H7 (cell line): ENCODE measurements at regions not wholly inside any gene's neighbourhood (a gene's known extent, or its start where the extent isn't known, plus 50 kb on each side); places are given as distances from the start of the nearest gene placed in this dataset.
"Not testable (repeated sequence)": the region's sequence is repeated elsewhere in the genome, so short reads cannot be mapped to it uniquely, and the experiment has no call there.

Source experiments
- DNase-seq: peaks from one replicate; pipeline ENCODE4 v3.0.0; 2012
- H3K27me3 ChIP-seq: 2 replicates; pipeline ENCODE4 v1.6.0; 2011; ENCODE audit warnings: mild to moderate bottlenecking, low read length; ENCODE audit not compliant: control insufficient read depth, insufficient read depth
- H3K36me3 ChIP-seq: replicated peaks from 2 replicates; pipeline ENCODE4 v1.5.1; 2011; ENCODE audit warnings: low read length; ENCODE audit not compliant: control insufficient read depth, insufficient read depth
- H3K4me3 ChIP-seq: 2 replicates; pipeline ENCODE4 v1.5.1; 2011; ENCODE audit warnings: low read depth, mild to moderate bottlenecking, control low read depth, low read length, moderate library complexity; ENCODE audit not compliant: insufficient read depth

DNA sequence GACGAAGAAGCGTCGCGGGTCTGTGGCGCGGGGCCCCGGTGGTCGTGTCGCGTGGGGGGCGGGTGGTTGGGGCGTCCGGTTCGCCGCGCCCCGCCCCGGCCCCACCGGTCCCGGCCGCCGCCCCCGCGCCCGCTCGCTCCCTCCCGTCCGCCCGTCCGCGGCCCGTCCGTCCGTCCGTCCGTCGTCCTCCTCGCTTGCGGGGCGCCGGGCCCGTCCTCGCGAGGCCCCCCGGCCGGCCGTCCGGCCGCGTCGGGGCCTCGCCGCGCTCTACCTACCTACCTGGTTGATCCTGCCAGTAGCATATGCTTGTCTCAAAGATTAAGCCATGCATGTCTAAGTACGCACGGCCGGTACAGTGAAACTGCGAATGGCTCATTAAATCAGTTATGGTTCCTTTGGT lies 1533.5 kb upstream of the TPTE start:
- DNase-seq, H3K27me3 ChIP-seq, H3K4me3 ChIP-seq, H3K36me3 ChIP-seq: not testable (repeated sequence)

GRCh38 chr21:8988696-8989095 lies 1532.7 kb upstream of the TPTE start:
- no peak overlapping the region for H3K4me3 ChIP-seq
- H3K27me3 ChIP-seq: no peaks in the 10 kb centered on the region
- DNase-seq: no peak

GRCh38 chr21:8989261-8989711 lies 1532.1 kb upstream of the TPTE start:
- H3K27me3 ChIP-seq: no peaks in the 10 kb centered on the region
- H3K36me3 ChIP-seq: no peaks in the 10 kb centered on the region
- DNase-seq: peak; percentile 26
- no peak overlapping the region for H3K4me3 ChIP-seq

More at GRCh38 chr21:8988696-8989095, 1532.7 kb upstream of the TPTE start:
- no peaks in the 10 kb centered on the region for H3K36me3 ChIP-seq

- Histone ChIP-seq H3K36me3 (no peaks in the 10 kb centered on the region), H3K27me3 (no peaks in the 10 kb centered on the region), H3K4me3 (no peak overlapping the region)
- peak; percentile 28 for DNase-seq
Measured at GRCh38 chr21:8989721-8990325, 1531.6 kb upstream of the TPTE start.

DNA sequence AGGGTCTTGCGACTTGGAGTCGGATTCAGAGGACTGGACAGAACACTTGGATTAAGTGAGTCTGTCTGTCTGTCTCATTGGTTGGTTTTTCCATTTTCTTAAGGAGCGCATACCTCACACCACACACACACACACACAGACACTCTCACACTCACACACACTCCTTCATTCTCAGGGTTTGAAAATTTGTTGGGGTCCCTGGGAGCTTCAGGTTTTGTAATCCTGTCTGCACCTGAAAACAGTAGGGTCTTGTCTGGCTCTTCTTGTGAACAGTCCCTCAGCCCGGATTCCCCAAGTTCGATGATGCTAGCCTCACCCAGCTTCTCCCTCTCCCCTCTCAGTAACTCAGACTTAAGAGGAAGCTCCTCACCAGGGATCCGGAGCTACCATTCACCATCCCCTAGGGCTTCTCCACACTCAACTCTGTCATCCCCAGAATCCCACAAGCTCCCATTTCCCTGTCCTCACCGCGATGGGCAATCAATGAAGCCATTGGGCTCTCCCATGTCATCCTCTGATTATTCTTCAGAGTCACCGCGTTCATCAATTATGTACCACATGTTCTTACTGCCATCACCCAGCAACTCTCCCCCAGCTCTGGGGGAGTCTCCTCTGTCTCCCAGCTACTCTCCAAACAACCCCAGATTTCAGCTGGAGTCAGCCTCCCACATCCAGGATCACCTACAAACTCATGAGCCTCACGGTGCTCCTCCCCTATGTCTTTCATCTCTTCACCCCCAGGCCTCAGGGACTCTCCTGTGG lies 1530.9 kb upstream of the TPTE start:
- no peak for DNase-seq
- H3K27me3 ChIP-seq: no peaks in the 10 kb centered on the region
- H3K36me3 ChIP-seq: no peaks in the 10 kb centered on the region
- H3K4me3 ChIP-seq: no peak overlapping the region

DNA sequence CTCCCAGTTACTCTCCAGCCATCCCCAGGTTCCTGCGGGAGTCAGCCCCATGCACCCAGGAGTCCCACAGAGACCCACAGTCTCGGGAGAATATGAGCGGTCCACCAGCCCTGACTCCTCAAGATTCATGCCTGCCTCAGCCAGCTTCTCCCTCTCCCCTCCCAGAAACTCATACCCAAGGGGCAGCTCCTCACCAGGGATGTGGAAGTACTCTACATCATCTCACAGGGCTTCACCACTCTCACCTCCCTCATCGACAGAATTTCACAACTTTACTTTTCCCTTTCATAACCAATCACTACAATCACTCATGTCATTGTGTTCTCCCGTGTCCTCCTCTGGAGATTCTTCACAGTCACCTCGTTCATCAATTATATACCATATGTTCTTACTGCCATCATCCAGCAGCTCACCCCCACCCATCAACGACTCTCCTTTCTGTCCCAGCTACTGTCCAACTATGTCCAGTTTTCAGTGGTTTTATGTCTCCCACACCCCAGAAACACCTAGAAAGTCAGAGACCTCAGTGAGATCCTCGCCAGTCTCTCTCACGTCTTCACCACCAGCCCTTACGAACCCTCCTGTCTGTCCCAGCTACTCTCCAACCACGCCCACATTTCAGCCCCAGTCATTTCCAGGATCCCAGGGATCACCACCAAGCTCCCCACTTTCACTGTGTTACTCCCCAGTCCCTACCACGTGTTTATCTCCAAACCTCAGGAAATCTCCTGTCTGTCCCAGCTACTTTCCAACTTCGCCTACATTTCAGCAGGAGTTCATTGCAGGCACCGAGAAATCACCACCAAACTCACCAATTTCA lies 1530.1 kb upstream of the TPTE start:
- no peaks in the 10 kb centered on the region for H3K36me3 ChIP-seq
- DNase-seq: no peak
- H3K4me3 ChIP-seq: no peak overlapping the region
- no peaks in the 10 kb centered on the region for H3K27me3 ChIP-seq

DNA sequence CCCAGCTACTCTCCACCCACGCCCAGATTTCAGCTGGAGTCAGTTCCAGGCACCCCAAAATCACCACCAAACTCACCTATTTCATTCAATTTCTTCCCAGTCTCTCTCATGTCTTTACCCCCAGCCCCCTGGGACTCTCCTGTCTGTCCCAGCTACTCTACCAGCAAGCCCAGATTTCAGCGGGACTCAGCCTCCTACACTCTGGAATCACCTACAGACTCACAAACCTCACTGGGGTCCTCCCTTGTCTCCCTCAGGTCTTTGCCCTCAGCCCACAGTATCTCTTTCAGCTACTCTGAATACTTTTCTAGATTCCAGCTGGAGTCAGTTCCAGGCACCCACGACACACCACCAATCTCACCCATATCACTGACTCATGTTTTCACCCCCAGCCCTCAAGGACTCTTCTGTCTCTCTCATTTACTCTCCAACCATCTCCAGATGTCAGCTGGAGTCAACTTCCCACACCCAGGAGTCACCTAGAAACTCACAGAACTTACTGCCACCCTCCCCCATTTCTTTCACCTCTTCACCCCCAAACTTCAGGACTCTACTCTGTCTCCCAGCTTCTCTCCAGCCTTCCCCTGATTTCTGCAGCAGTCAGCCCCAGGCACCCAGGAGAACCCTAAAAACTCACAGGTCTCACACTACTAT lies 1529.3 kb upstream of the TPTE start:
- Histone ChIP-seq H3K4me3 (no peak overlapping the region), H3K27me3 (no peaks in the 10 kb centered on the region), H3K36me3 (no peaks in the 10 kb centered on the region)
- no peak for DNase-seq

- Histone ChIP-seq H3K4me3 (no peak overlapping the region), H3K36me3 (no peaks in the 10 kb centered on the region), H3K27me3 (no peaks in the 10 kb centered on the region)
- no peak for DNase-seq
Measured at GRCh38 chr21:8992731-8993174, 1528.6 kb upstream of the TPTE start.

DNA sequence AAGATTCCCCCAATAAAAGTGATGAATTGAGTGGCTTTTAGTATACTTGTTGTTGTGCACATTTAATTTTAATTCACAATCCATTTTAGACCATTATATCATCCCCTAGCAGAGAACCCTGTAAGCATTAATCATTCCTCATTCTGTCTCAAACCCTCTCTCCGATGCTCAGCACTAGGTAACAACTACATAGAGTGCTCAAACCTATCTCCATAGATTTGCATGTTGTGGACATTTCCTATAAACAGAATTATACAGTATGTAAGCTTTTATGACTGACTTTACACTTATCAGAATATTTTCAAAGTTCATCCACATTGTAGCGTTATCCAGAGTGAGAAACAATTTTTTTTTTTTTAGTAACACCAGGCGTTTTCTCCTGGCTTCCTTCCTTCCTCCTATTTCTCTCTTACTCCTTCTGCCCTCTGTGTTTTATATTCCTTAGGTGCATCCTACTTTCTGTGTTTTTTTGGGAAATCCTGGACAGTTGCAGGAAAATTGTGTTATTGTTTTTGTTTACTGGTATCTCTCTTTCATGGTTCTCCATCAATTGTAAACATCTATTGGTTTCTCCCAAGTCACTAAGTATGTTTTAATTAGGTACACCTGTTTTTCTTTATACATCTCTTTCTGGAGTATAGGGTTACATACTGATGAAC lies 1528.0 kb upstream of the TPTE start:
- Histone ChIP-seq H3K36me3 (no peaks in the 10 kb centered on the region), H3K4me3 (no peak overlapping the region), H3K27me3 (no peaks in the 10 kb centered on the region)
- no peak for DNase-seq

DNA sequence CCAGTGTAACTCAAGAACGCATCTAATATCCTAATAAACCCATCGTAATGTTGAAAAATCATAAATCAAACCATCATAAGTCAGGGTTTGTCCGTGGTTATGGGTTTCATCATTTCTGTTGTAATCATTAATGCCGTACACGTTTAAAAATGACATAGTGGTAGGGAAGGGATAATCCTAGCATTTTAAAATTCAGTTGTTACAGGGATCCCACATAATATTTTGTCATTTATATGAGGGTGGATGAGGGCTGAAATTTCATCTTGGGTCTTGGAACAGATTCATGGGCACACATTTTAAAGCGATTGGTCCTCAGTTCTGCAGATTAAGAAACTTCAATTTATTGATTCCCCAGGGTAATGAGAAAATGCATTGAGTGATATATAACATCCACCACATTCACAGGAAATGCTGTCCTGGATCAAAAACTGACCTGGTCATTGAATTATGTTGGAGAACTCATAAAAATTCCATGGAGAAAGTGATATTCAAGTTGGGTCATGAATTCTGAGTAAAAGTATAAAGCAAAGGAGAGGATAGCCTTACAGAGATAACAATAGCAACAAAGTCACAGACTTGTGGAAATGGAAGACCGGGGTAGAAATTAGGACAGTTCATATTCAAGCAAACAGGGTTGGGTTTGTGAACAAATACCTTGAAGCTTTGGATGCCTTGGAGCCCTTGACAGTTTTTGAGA lies 1527.3 kb upstream of the TPTE start:
- no peaks in the 10 kb centered on the region for H3K36me3 ChIP-seq
- no peak for DNase-seq
- H3K27me3 ChIP-seq: no peaks in the 10 kb centered on the region
- H3K4me3 ChIP-seq: no peak overlapping the region

- Histone ChIP-seq H3K27me3 (no peaks in the 10 kb centered on the region), H3K36me3 (no peaks in the 10 kb centered on the region), H3K4me3 (no peak overlapping the region)
- DNase-seq: no peak
Measured at GRCh38 chr21:8994640-8995511, 1526.5 kb upstream of the TPTE start.

DNA sequence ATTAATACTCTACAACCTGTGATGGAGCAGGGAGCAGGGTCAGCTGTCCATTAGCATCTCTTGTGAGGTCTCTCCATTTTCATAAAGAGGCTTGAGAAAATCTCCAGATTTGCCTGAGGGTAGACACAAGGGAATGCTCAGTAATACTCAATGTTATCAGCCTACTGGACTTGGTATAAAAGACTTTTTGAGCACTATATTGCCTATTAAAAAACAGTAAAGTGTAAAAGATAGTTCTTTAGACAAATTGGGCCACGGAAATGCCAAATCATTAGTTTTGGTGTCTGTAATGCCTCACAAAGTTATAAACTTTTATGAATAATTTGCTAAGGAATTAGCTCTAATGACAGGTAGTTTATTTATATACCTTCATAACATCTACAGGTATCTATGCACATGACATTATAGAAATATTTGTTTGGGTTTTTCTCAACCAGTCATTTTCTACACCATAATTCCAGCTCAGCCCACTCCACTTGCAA lies 1524.9 kb upstream of the TPTE start:
- H3K4me3 ChIP-seq, H3K36me3 ChIP-seq, H3K27me3 ChIP-seq, DNase-seq: not testable (repeated sequence)

- no peak for DNase-seq
- Histone ChIP-seq H3K27me3 (no peaks in the 10 kb centered on the region), H3K36me3 (no peaks in the 10 kb centered on the region), H3K4me3 (no peak overlapping the region)
Measured at GRCh38 chr21:8997011-8997440, 1524.4 kb upstream of the TPTE start.
